CD14-positive monocyte (primary cell): ENCODE measurements at regions not wholly inside any gene's neighbourhood (a gene's known extent, or its start where the extent isn't known, plus 50 kb on each side); places are given as distances from the start of the nearest gene placed in this dataset.

Source experiments
- DNase-seq, 3 donors: peaks; one replicate each; pipeline ENCODE4 v3.0.0-alpha.2; 2011 to 2022
- H2AFZ ChIP-seq: 2 replicates; pipeline ENCODE4 v1.6.0; 2012; ENCODE audit warnings: mild to moderate bottlenecking, low read depth, low read length, inconsistent platforms; ENCODE audit not compliant: insufficient read depth, poor library complexity, severe bottlenecking
- H3K27ac ChIP-seq, 2 donors: 1 replicate in 1 of 2; 2 replicates in 1 of 2; pipeline ENCODE4 v1.5.1; 2012 to 2013; ENCODE audit warnings: low read length in 2 of 2, control low read depth in 1 of 2, inconsistent platforms in 1 of 2, low read depth in 1 of 2, mild to moderate bottlenecking in 1 of 2
- H3K27me3 ChIP-seq, 2 donors: one replicate each; pipeline versions ENCODE4 v1.6.0 to v1.6.1; 2011 to 2013; ENCODE audit warnings: low read length in 2 of 2; ENCODE audit not compliant: control insufficient read depth in 2 of 2, insufficient read depth in 2 of 2
- H3K36me3 ChIP-seq, 2 donors: replicated peaks in 1 of 2; 1 replicate in 1 of 2; 2 replicates in 1 of 2; pipeline versions ENCODE4 v1.5.1 to v1.6.1; 2012 to 2013; ENCODE audit warnings: low read length in 2 of 2, control low read depth in 1 of 2, inconsistent platforms in 1 of 2, mild to moderate bottlenecking in 1 of 2; ENCODE audit not compliant: insufficient read depth in 2 of 2, control insufficient read depth in 1 of 2
- H3K4me1 ChIP-seq, 2 donors: 1 replicate in 1 of 2; 2 replicates in 1 of 2; pipeline versions ENCODE4 v1.5.1 to v1.6.1; 2012 to 2013; ENCODE audit warnings: low read length in 2 of 2, control low read depth in 1 of 2, inconsistent platforms in 1 of 2, mild to moderate bottlenecking in 1 of 2, moderate library complexity in 1 of 2; ENCODE audit not compliant: insufficient read depth in 2 of 2, control insufficient read depth in 1 of 2
- H3K4me2 ChIP-seq: replicated peaks from 2 replicates; pipeline ENCODE3; 2012; ENCODE audit warnings: low read length, moderate library complexity, mild to moderate bottlenecking; ENCODE audit not compliant: poor library complexity, severe bottlenecking; ENCODE audit errors: extremely low read depth
- H3K4me3 ChIP-seq, 3 experiments: fragments of 200-600 bp in 1 of 3; sonication (generic) in 1 of 3; replicated peaks in 1 of 3; 1 replicate in 2 of 3; 2 replicates in 1 of 3; pipeline ENCODE4 v1.5.1; 2011 to 2013; ENCODE audit warnings: low read length in 3 of 3, mild to moderate bottlenecking in 3 of 3, control low read depth in 2 of 3, low read depth in 2 of 3, inconsistent platforms in 1 of 3, moderate library complexity in 1 of 3
- H3K79me2 ChIP-seq: 2 replicates; pipeline ENCODE4 v1.6.0; 2012; ENCODE audit warnings: mild to moderate bottlenecking, control low read depth, inconsistent platforms, low read length, moderate library complexity; ENCODE audit not compliant: insufficient read depth
- H3K9ac ChIP-seq: 2 replicates; pipeline ENCODE4 v1.6.0; 2017; ENCODE audit warnings: low read length, mild to moderate bottlenecking; ENCODE audit not compliant: insufficient read depth, poor library complexity, severe bottlenecking
- H3K9me3 ChIP-seq, 2 donors: replicated peaks in 1 of 2; 1 replicate in 1 of 2; 2 replicates in 1 of 2; pipeline versions ENCODE4 v1.5.1 to v1.6.1; 2012 to 2013; ENCODE audit warnings: low read length in 2 of 2, control low read depth in 1 of 2; ENCODE audit not compliant: control insufficient read depth in 1 of 2, insufficient read depth in 1 of 2
- H4K20me1 ChIP-seq: 2 replicates; pipeline ENCODE4 v1.6.0; 2012; ENCODE audit warnings: mild to moderate bottlenecking, low read length, control low read depth, moderate library complexity; ENCODE audit not compliant: insufficient read depth
- H3K27ac Mint-ChIP-seq, 7 donors: one replicate each; pipeline ENCODE4 v1.8.0; 2020; ENCODE audit warnings: mild to moderate bottlenecking in 7 of 7, mixed read lengths in 7 of 7, moderate library complexity in 6 of 7, inconsistent platforms in 2 of 7
- H3K27me3 Mint-ChIP-seq, 3 donors: one replicate each; pipeline ENCODE4 v1.8.0; 2021 to 2022; ENCODE audit warnings: low read depth in 3 of 3, mild to moderate bottlenecking in 3 of 3, mixed read lengths in 3 of 3, moderate library complexity in 3 of 3, inconsistent platforms in 1 of 3
- H3K36me3 Mint-ChIP-seq, 2 donors: one replicate each; pipeline ENCODE4 v1.8.0; 2020; ENCODE audit warnings: mixed read lengths in 2 of 2, inconsistent platforms in 1 of 2, mild to moderate bottlenecking in 1 of 2
- H3K4me1 Mint-ChIP-seq: one replicate; pipeline ENCODE4 v1.8.0; 2020; ENCODE audit warnings: mild to moderate bottlenecking, mixed read lengths
- H3K4me3 Mint-ChIP-seq, 2 donors: one replicate each; pipeline ENCODE4 v1.8.0; 2020; ENCODE audit warnings: mild to moderate bottlenecking in 2 of 2, mixed read lengths in 2 of 2, moderate library complexity in 1 of 2
- H3K9me3 Mint-ChIP-seq, 7 donors: one replicate each; pipeline ENCODE4 v1.8.0; 2020 to 2022; ENCODE audit warnings: mixed read lengths in 7 of 7, mild to moderate bottlenecking in 6 of 7, moderate library complexity in 6 of 7, inconsistent platforms in 2 of 7
- CTCF ChIP-seq: fragments of 200-600 bp; IDR thresholded peaks from one replicate; pipeline ENCODE4 v1.8.0; 2022; ENCODE audit warnings: antibody characterized with exemption, mild to moderate bottlenecking
- WGBS: methylation state at CpG from one replicate; pipeline ENCODE4 v1.1.5; 2013; ENCODE audit warnings: missing lambda C conversion rate; ENCODE audit not compliant: insufficient coverage; 5-methylcytosine and 5-hydroxymethylcytosine counted together
- intact Hi-C, 2 donors: fragments of 100-400 bp; cut with micrococcal nuclease; formaldehyde crosslinking; loops; one replicate each; pipeline versions ENCODE4 v1.15.0 to v1.15.1; 2023

- Mint-ChIP-seq H3K4me3 (no peak overlapping the region), H3K27me3 (peaks cover 0 to 2% (median 0%) of the 10 kb centered on the region in 3 donors), H3K9me3 (peaks cover 0 to 6% (median 2%) of the 10 kb centered on the region in 7 donors), H3K27ac (no peak overlapping the region), H3K4me1 (no peaks in the 10 kb centered on the region), H3K36me3 (no peaks in the 10 kb centered on the region)
- Histone ChIP-seq H3K9ac (no peak overlapping the region), H3K36me3 (no peaks in the 10 kb centered on the region), H3K4me3 (no peak overlapping the region), H4K20me1 (no peaks in the 10 kb centered on the region), H2AFZ (no peak overlapping the region), H3K27ac (no peak overlapping the region), H3K79me2 (no peaks in the 10 kb centered on the region), H3K9me3 (no peaks in the 10 kb centered on the region), H3K4me2 (no peak overlapping the region), H3K4me1 (no peaks in the 10 kb centered on the region), H3K27me3 (no peaks in the 10 kb centered on the region)
- WGBS = 100% methylated on average over 2 of the region's 5 CpGs
- intact Hi-C loops = no loop called here
- no peak for DNase-seq
- no peak for TF ChIP-seq CTCF
These were observed 430.7 kb upstream of the ARGLU1 start for GRCh38 chr13:106998664-106999063.

GRCh38 chr13:106997696-106998095 is 429.8 kb upstream of the ARGLU1 start:
- Histone ChIP-seq H3K9ac (no peak overlapping the region), H3K4me1 (no peaks in the 10 kb centered on the region), H4K20me1 (no peaks in the 10 kb centered on the region), H3K4me2 (no peak overlapping the region), H3K27me3 (no peaks in the 10 kb centered on the region), H3K9me3 (no peaks in the 10 kb centered on the region), H3K27ac (no peak overlapping the region), H3K79me2 (no peaks in the 10 kb centered on the region), H2AFZ (no peak overlapping the region), H3K4me3 (no peak overlapping the region), H3K36me3 (no peaks in the 10 kb centered on the region)
- no CpG with 5 or more reads among the region's 4 CpGs for WGBS
- no peak for TF ChIP-seq CTCF
- H3K27me3 Mint-ChIP-seq = peaks cover 0 to 2% (median 0%) of the 10 kb centered on the region in 3 donors
- intact Hi-C loops = no loop called here
- H3K36me3 Mint-ChIP-seq = no peaks in the 10 kb centered on the region
- H3K4me1 Mint-ChIP-seq = no peaks in the 10 kb centered on the region
- no peak overlapping the region for H3K4me3 Mint-ChIP-seq
- H3K27ac Mint-ChIP-seq = no peak overlapping the region
- peaks cover 0 to 6% (median 2%) of the 10 kb centered on the region in 7 donors for H3K9me3 Mint-ChIP-seq
- DNase-seq = no peak
